SU-DHL-6 (cell line): ENCODE measurements at regions not wholly inside any gene's neighbourhood (a gene's known extent, or its start where the extent isn't known, plus 50 kb on each side); places are given as distances from the start of the nearest gene placed in this dataset.

ENCODE experiments used
- H2AFZ ChIP-seq: fragments of 200-600 bp; sonication (generic); 2 replicates; pipeline ENCODE4 v1.6.1; 2014; ENCODE audit warnings: low read depth, mild to moderate bottlenecking, moderate library complexity, mixed read lengths, antibody characterized with exemption, low read length; ENCODE audit not compliant: severe bottlenecking
- H3F3A ChIP-seq: fragments of 200-600 bp; shearing (Covaris generic); 2 replicates; pipeline ENCODE4 v1.6.0; 2016; ENCODE audit warnings: antibody characterized with exemption, mild to moderate bottlenecking; ENCODE audit not compliant: insufficient read depth
- H3K27ac ChIP-seq: fragments of 200-600 bp; sonication (generic); 2 replicates; pipeline ENCODE4 v1.5.1; 2016; ENCODE audit warnings: low read depth, mild to moderate bottlenecking, low read length, moderate library complexity, mixed read lengths
- H3K27me3 ChIP-seq: fragments of 200-600 bp; sonication (generic), shearing (Covaris generic); 2 replicates; pipeline ENCODE4 v1.6.0; 2014; ENCODE audit warnings: mild to moderate bottlenecking, low read length
- H3K36me3 ChIP-seq: fragments of 200-600 bp; sonication (generic); 2 replicates; pipeline ENCODE4 v1.6.1; 2014; ENCODE audit warnings: mild to moderate bottlenecking, low read length, mixed read lengths
- H3K4me2 ChIP-seq: fragments of 300-600, 200-600 bp; shearing (Covaris generic), sonication (generic); 2 replicates; pipeline ENCODE4 v1.6.0; 2014; ENCODE audit warnings: low read length, low read depth, mild to moderate bottlenecking; ENCODE audit not compliant: poor library complexity, severe bottlenecking
- H3K4me3 ChIP-seq: fragments of 200-600 bp; sonication (generic); 2 replicates; pipeline ENCODE4 v1.5.1; 2014; ENCODE audit warnings: antibody characterized with exemption, low read length, mild to moderate bottlenecking, mixed read lengths; ENCODE audit not compliant: insufficient read depth, poor library complexity, severe bottlenecking
- H3K79me2 ChIP-seq: fragments of 200-600 bp; sonication (generic); 2 replicates; pipeline ENCODE4 v1.6.1; 2014; ENCODE audit warnings: mild to moderate bottlenecking, low read length, moderate library complexity; ENCODE audit not compliant: insufficient read depth
- H3K9ac ChIP-seq: fragments of 200-600 bp; sonication (generic); 2 replicates; pipeline ENCODE4 v1.7.0; 2014; ENCODE audit warnings: mild to moderate bottlenecking, low read length
- H3K9me2 ChIP-seq: fragments of 200-600 bp; sonication (generic); replicated peaks from 2 replicates; pipeline ENCODE4 v1.6.1; 2014; ENCODE audit warnings: low read length; ENCODE audit not compliant: insufficient read depth
- H3K9me3 ChIP-seq: fragments of 200-600 bp; sonication (generic); 2 replicates; pipeline ENCODE4 v1.6.1; 2014; ENCODE audit warnings: low read length, mixed read lengths; ENCODE audit not compliant: insufficient read depth
- H4K20me1 ChIP-seq: fragments of 200-600 bp; sonication (generic); 2 replicates; pipeline ENCODE4 v1.6.1; 2014; ENCODE audit warnings: low read depth, mild to moderate bottlenecking, antibody characterized with exemption, low read length, moderate library complexity, mixed read lengths
- CTCF ChIP-seq: fragments of 200-600 bp; sonication (generic); IDR thresholded peaks from one replicate; pipeline ENCODE4 v1.5.1; 2017; ENCODE audit warnings: antibody characterized with exemption, mild to moderate bottlenecking, low read length, moderate library complexity; ENCODE audit not compliant: insufficient read depth, poor library complexity, severe bottlenecking
- EZH2phosphoT487 ChIP-seq: fragments of 200-600 bp; sonication (generic), shearing (Covaris generic); conservative IDR thresholded peaks from 2 replicates; pipeline ENCODE4 v1.6.1; 2018; ENCODE audit warnings: mild to moderate bottlenecking, antibody characterized with exemption, low read length, moderate library complexity, mixed read lengths

- H2AFZ ChIP-seq: no peak overlapping the region
These were observed 433.2 kb downstream of the FBXO15 start for GRCh38 chr18:73714466-73714865.

GRCh38 chr18:73711256-73711655 is 436.4 kb downstream of the FBXO15 start:
- no peaks in the 10 kb centered on the region for H3K9me3 ChIP-seq
- H3K27ac ChIP-seq: no peak overlapping the region
- H4K20me1 ChIP-seq: no peaks in the 10 kb centered on the region
- no peak overlapping the region for H2AFZ ChIP-seq
- no peaks in the 10 kb centered on the region for H3F3A ChIP-seq
- no peaks in the 10 kb centered on the region for H3K9me2 ChIP-seq
- no peaks in the 10 kb centered on the region for H3K79me2 ChIP-seq
- H3K9ac ChIP-seq: no peak overlapping the region
- H3K27me3 ChIP-seq: no peaks in the 10 kb centered on the region
- H3K4me3 ChIP-seq: no peak overlapping the region
- TF ChIP-seq EZH2phosphoT487: no peak
- TF ChIP-seq CTCF: no peak
- no peaks in the 10 kb centered on the region for H3K36me3 ChIP-seq
- no peak overlapping the region for H3K4me2 ChIP-seq

More at GRCh38 chr18:73714466-73714865, 433.2 kb downstream of the FBXO15 start:
- Histone ChIP-seq H3K27me3 (no peaks in the 10 kb centered on the region), H3K36me3 (no peaks in the 10 kb centered on the region), H4K20me1 (no peaks in the 10 kb centered on the region), H3K4me3 (no peak overlapping the region), H3K4me2 (no peak overlapping the region), H3K9me2 (no peaks in the 10 kb centered on the region), H3K79me2 (no peaks in the 10 kb centered on the region), H3K9ac (no peak overlapping the region), H3K9me3 (no peaks in the 10 kb centered on the region), H3F3A (no peaks in the 10 kb centered on the region), H3K27ac (no peak overlapping the region)
- TF ChIP-seq EZH2phosphoT487 (no peak), CTCF (no peak)

- no peaks in the 10 kb centered on the region for H3K36me3 ChIP-seq
- no peaks in the 10 kb centered on the region for H3F3A ChIP-seq
- no peaks in the 10 kb centered on the region for H3K9me2 ChIP-seq
- no peak overlapping the region for H3K4me3 ChIP-seq
- no peak overlapping the region for H3K9ac ChIP-seq
- H3K27me3 ChIP-seq: no peaks in the 10 kb centered on the region
- H3K27ac ChIP-seq: no peak overlapping the region
- H4K20me1 ChIP-seq: no peaks in the 10 kb centered on the region
- H2AFZ ChIP-seq: no peak overlapping the region
- H3K9me3 ChIP-seq: no peaks in the 10 kb centered on the region
- no peak overlapping the region for H3K4me2 ChIP-seq
- H3K79me2 ChIP-seq: no peaks in the 10 kb centered on the region
- no peak for TF ChIP-seq EZH2phosphoT487
- no peak for TF ChIP-seq CTCF
These were observed 439.0 kb downstream of the FBXO15 start for GRCh38 chr18:73708591-73708990.
